ENCODE measurements at regions not wholly inside any gene's neighbourhood (a gene's known extent, or its start where the extent isn't known, plus 50 kb on each side); places are given as distances from the start of the nearest gene placed in this dataset.

GRCh38 chr14:22185191-22185590 lies 403.8 kb downstream of the DAD1 start:
- no peaks in the 10 kb centered on the region for H3K27me3 ChIP-seq
- no peaks in the 10 kb centered on the region for H3K4me1 ChIP-seq
- no peak overlapping the region for H3K4me3 ChIP-seq
- no peak for TF ChIP-seq CTCF (IDR thresholded peaks at IDR 0.05)
- no peak overlapping the region for H3K27ac ChIP-seq
- intact Hi-C loops (cut with DNase I; ENCODE audit: low total_unique reads), result no loop called here
- H3K9me3 ChIP-seq, result no peaks in the 10 kb centered on the region
- no peak for DNase-seq
- H3K36me3 ChIP-seq, result no peaks in the 10 kb centered on the region

GRCh38 chr14:22184830-22185168 lies 404.2 kb downstream of the DAD1 start:
- Histone ChIP-seq H3K9me3 (no peaks in the 10 kb centered on the region), H3K27ac (no peak overlapping the region), H3K4me3 (no peak overlapping the region), H3K27me3 (no peaks in the 10 kb centered on the region), H3K4me1 (no peaks in the 10 kb centered on the region), H3K36me3 (no peaks in the 10 kb centered on the region)
- intact Hi-C loops (cut with DNase I; ENCODE audit: low total_unique reads), result no loop called here
- DNase-seq, result no peak
- no peak for TF ChIP-seq CTCF (IDR thresholded peaks at IDR 0.05)

- Histone ChIP-seq H3K9me3 (no peaks in the 10 kb centered on the region), H3K27ac (no peak overlapping the region), H3K27me3 (no peaks in the 10 kb centered on the region), H3K36me3 (no peaks in the 10 kb centered on the region), H3K4me1 (no peaks in the 10 kb centered on the region), H3K4me3 (no peak overlapping the region)
- no peak for TF ChIP-seq CTCF (IDR thresholded peaks at IDR 0.05)
- DNase-seq, result no peak
- intact Hi-C loops (cut with DNase I; ENCODE audit: low total_unique reads), result no loop called here
Observed at GRCh38 chr14:22184157-22184829, 404.7 kb downstream of the DAD1 start.

GRCh38 chr14:22180045-22180444 lies 409.0 kb downstream of the DAD1 start:
- TF ChIP-seq CTCF (IDR thresholded peaks at IDR 0.05), result no peak
- no peaks in the 10 kb centered on the region for H3K36me3 ChIP-seq
- no peak for DNase-seq
- intact Hi-C loops (cut with DNase I; ENCODE audit: low total_unique reads), result no loop called here
- no peak overlapping the region for H3K4me3 ChIP-seq
- no peak overlapping the region for H3K27ac ChIP-seq
- no peaks in the 10 kb centered on the region for H3K4me1 ChIP-seq
- no peaks in the 10 kb centered on the region for H3K27me3 ChIP-seq
- no peaks in the 10 kb centered on the region for H3K9me3 ChIP-seq

- intact Hi-C loops (cut with DNase I; ENCODE audit: low total_unique reads), result no loop called here
- H3K27ac ChIP-seq, result peak overlapping the region in 1 of 2 donors; percentile 13
Observed at GRCh38 chr14:22179190-22179589, 409.8 kb downstream of the DAD1 start.

More at GRCh38 chr14:22179190-22179589, 409.8 kb downstream of the DAD1 start:
- no peaks in the 10 kb centered on the region for H3K36me3 ChIP-seq
- no peaks in the 10 kb centered on the region for H3K27me3 ChIP-seq
- no peaks in the 10 kb centered on the region for H3K9me3 ChIP-seq
- no peak for DNase-seq
- TF ChIP-seq CTCF (IDR thresholded peaks at IDR 0.05), result no peak
- H3K4me3 ChIP-seq, result no peak overlapping the region
- no peaks in the 10 kb centered on the region for H3K4me1 ChIP-seq
